ENCODE measurements at regions not wholly inside any gene's neighbourhood (a gene's known extent, or its start where the extent isn't known, plus 50 kb on each side); places are given as distances from the start of the nearest gene placed in this dataset.

DNA sequence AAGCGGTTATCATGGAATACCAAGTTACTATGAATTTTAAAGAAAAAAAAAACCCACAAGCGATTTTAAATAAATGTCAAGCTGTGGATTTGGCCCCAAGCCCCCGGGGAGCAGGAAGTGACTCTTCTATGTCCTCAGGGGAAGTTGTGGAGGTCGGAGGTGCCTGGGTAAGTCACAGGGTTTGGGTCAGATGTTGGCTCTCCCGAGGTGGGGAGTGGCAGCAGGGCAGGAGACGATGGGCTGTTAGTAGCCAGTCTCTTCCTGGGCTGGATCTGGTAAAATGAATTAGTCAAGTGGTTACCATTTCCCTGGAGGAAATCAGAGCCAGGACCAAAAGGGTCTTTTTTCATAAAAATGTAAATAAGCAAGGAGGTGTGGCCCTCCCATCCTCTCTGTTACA lies 316.7 kb downstream of the TLE3 start:
- peak; percentile 40 for FAIRE-seq
- DNase-seq (ENCODE audit: insufficient read length, low spot score): no peak

GRCh38 chr15:69781411-69782125 lies 316.1 kb downstream of the TLE3 start:
- FAIRE-seq (no peak), DNase-seq (ENCODE audit: insufficient read length, low spot score) (no peak)

DNA sequence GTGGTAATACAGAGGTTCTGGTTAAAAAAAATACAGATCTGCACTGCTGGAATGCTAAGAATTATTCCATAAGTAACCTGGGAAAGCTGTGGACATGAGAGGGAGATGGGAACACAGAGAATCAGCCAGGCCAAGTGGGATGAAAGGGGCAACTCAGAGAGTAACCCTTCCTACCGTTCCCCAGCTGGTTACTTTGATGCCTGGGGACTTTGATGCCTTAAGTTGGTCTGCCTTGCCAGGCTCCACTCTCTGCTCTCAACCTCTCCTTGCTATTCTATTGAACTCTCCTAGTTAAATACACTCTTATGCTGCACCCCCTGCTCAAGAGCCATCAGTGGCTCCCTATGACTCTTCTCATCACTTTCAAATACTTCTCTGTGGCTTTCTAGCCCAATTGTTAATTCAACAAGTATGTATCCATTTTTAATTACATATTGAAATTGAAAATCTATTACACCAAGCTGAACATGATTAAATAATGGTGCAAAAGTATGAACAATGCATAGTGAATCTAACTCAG lies 315.5 kb downstream of the TLE3 start:
- no peak for FAIRE-seq
- DNase-seq (ENCODE audit: insufficient read length, low spot score): no peak

DNA sequence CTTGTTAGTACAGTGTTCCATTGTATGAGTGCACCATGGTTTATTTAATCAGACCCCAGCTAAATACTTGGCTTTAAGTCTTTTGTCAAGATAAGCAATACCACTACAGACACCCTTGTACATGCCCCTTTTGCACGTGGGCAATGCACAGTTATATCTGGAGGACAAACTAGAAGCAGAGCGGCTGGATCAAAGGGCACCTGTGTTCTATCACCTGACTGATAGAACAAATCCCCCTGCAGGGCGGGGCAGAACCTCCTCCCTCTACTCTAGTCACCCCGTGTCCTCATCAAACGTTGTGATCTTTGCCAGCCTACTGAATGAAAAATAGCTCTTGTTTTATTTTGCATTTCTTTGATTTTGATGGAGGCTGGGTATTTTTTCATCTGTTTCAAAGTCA lies 314.9 kb downstream of the TLE3 start:
- FAIRE-seq: no peak
- DNase-seq (ENCODE audit: insufficient read length, low spot score): no peak

DNA sequence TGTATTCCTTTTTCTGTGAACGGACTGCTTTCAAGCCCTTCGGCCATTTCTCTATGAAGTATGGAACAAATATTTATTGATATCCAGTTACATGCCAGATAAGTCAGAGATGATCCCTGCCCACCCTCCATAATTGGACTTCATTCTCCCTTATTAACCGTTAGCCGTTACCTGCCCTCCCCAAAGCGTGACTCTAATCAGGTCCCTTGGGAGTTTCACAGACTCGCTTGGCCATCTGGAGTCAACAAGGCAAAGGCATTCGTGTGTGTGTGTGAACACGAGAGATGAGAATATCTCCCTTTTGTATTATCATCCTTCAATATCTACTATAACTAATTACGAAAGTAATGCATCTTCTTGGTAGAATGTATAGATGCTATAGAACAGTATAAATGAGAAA lies 314.5 kb downstream of the TLE3 start:
- FAIRE-seq (no peak), DNase-seq (ENCODE audit: insufficient read length, low spot score) (no peak)

DNA sequence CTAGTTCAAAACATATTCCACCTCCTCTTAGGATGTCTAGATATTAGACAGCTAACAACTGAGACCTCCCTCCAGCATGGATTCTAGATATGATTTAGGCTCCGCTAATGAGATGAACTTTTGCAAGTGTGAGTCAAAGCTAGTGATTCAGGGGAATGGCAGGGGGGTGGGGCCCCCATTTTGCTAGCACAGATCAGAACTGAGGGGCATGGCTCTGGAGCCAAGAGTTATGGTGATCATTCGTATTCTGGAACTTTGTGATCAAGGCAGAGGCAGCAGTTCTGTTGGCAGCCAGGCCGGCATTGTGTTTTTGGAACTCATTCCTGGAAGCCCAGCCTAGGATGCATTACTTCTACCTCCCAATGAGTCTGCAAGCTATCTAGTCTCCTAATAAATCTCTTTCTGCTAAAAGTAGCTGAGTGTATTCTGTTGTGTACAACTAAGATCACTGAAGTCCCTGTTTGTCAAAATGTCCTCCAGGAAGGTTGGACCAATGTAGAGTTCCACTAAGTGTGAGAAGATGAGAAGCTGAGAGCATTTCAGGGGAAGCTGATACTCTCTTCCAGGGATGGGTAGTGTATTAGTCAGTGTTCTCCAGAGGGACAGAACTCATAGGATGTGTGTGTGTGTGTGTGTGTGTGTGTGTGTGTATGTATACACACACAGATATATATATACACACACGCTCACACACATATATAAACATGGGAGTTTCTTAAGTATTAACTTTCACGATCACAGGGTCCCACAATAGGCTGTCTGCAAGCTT lies 312.7 kb downstream of the TLE3 start:
- FAIRE-seq (peak; percentile 38), DNase-seq (ENCODE audit: insufficient read length, low spot score) (no peak)

- DNase-seq (ENCODE audit: insufficient read length, low spot score) (no peak), FAIRE-seq (no peak)
Measured at GRCh38 chr15:69786136-69786701, 311.5 kb downstream of the TLE3 start.

- FAIRE-seq: no peak
- DNase-seq (ENCODE audit: insufficient read length, low spot score): no peak
Measured at GRCh38 chr15:69787791-69788190, 309.9 kb downstream of the TLE3 start.

DNA sequence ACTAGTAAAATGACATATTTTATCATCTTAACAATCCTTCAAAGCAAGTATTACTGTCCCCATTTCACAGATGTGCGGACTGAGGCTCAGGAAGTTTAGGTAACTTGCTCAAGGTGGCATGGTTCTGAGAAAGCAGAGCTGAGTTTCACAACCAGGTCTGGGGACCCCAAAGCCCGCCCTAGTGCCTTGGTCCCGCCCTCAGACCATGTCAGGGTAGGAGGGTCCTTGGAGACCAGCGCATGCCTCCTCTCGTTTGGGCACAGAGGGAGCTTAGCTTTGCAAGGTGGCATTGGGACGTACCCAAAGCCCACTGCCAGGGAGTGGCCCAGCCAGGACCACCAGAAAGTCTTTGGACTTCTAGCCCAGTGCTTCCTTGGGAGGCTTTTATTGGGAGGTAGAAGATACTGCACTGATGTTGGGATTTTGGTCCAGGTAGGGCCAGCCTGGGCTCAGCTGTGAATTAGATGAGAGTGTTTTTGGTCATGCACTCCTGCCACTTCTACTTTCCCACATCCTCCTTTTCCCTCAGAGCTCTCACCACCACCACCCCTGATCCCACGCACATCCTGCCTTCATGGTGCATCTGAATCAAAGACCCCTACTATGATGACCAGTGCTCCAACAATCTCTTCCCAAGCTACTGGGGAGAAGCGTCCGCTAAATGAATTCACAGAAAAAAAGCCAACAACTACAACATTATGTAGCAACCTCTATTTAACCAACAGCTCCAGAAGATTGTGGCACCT lies 307.9 kb downstream of the TLE3 start:
- peak; percentile 26 for FAIRE-seq
- no peak for DNase-seq (ENCODE audit: insufficient read length, low spot score)

DNA sequence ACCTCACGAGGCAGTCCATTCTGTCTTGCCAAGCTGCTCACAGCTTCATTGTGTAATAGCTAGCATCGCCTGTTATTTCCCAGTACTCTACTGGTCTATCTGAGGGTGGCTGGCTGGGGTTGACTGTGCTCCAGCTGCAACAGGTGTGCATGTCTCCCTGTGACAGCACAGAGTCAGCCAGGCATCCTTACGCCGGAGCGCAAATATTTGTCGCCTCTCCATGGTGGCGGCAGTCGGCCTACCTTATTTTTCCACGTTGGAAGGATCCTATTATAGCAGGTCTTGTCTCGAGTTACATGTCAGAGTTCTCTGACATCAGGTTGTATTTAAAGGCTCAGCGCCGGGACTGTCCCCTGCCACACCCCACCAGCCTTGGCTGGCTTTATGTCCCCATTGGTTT lies 307.1 kb downstream of the TLE3 start:
- FAIRE-seq (no peak), DNase-seq (ENCODE audit: insufficient read length, low spot score) (no peak)

GRCh38 chr15:69792823-69793222 lies 304.9 kb downstream of the TLE3 start:
- no peak for FAIRE-seq
- DNase-seq (ENCODE audit: insufficient read length, low spot score): no peak

- FAIRE-seq (peak; percentile 59), DNase-seq (ENCODE audit: insufficient read length, low spot score) (no peak)
Measured at GRCh38 chr15:69793431-69793780, 304.3 kb downstream of the TLE3 start.

- DNase-seq (ENCODE audit: insufficient read length, low spot score): no peak
- no peak for FAIRE-seq
Measured at GRCh38 chr15:69793781-69794451, 303.8 kb downstream of the TLE3 start.

DNA sequence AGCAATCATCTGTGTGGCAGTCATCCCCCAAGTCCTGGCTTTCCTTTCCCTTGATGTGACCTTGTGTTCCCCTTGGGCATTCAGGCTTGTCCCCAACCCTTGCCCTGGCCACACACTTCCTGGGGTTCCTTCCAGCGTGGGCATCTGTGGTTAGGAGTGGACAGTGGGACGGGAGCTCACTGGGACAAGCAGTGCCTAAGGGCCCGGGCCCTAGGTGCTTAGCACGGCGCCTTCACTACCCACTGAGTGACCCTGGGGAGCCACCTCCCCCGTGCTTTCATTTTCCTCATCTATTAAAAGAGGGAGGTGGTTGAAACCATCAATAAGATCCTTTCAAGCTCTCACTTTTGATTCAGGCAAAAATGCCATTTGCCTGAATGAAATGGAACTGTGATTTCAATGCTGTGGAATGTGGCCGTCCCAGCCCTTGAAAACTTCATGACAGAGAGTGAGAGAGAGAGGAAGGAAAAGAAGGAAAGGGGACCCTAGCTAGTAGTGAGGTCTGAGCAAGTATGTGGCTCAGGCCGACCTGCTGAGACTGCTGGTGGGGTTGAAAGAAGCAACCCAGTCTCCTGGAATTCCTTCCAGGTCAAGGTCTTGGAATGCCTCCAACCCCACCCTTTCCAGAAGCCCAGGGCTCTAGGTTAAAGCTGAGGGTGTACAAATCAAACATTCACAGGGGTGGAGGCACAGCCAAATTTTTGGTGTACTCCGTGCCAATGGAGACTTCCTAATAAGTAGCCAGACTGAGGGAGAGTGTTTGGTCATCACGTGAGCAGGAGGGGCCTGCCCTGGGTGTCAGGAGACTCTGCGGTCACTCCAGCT lies 302.9 kb downstream of the TLE3 start:
- peak; percentile 57 for FAIRE-seq

GRCh38 chr15:69795601-69796000 lies 302.1 kb downstream of the TLE3 start:
- FAIRE-seq (no peak), DNase-seq (ENCODE audit: insufficient read length, low spot score) (no peak)

More for the DNA sequence above, 302.9 kb downstream of the TLE3 start:
- DNase-seq (ENCODE audit: insufficient read length, low spot score): peak; percentile 61

- no peak for DNase-seq (ENCODE audit: insufficient read length, low spot score)
- FAIRE-seq: no peak
Measured at GRCh38 chr15:69797051-69797595, 300.6 kb downstream of the TLE3 start.

DNA sequence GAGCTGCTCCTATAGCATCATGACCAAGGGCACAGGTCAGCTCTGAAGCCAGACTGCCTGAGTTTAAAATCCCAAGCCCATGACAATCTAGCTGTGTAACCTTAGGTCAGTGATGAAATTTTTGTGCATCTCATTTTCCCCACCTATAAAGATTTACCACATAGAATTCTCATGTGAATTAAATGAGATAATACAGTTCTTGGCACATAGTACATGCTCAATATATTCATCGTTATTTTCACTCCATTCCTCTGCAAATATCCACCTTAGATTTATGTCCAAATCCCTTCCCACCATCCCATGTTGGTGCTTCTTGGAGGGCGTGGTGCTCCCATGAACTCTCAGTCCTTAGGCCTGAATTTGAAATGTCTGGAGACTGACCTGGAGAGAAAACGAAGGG lies 300.1 kb downstream of the TLE3 start:
- DNase-seq (ENCODE audit: insufficient read length, low spot score): no peak
- no peak for FAIRE-seq

DNA sequence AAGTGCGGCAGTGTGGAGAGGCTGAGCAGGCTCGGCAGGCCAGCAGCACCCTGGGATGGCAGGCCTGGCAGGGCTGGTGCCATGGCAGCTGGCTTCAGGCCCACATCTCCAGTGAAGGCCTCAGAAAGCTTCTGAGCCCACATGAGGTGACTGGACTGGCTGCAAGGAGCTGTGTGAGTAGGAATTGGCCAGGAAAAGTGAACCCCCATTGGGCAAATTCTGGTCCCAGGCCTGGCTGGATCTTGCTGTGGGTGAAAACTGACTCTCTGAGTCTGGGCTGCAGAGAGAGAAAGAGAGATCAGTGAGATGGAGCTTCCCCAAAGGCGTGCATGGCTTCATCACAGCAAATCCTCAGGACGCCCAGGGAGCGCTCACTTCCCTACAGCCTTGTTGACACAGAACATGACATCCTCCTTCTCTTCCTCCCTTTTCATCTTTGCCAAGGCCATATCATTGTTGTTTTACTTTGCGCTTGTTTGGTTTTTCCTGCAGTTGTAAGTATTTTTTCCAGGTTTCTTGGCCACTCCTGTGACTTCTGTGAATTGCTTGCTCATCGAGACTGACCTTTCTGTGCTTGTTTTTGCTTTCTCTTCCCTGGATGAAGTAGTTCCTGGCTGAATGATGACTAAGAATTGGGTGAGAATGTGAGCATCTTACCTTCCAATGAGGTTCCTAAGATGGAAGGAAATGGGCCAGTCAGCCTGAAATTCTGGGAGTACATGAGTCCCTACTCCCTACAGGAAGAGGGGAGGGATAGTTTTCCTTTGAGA lies 299.1 kb downstream of the TLE3 start:
- DNase-seq (ENCODE audit: insufficient read length, low spot score): no peak

GRCh38 chr15:69801144-69801543 lies 296.6 kb downstream of the TLE3 start:
- DNase-seq (ENCODE audit: insufficient read length, low spot score): no peak
- FAIRE-seq: no peak

More for the DNA sequence above, 299.1 kb downstream of the TLE3 start:
- no peak for FAIRE-seq
